22Rv1 (cell line): ENCODE measurements at regions not wholly inside any gene's neighbourhood (a gene's known extent, or its start where the extent isn't known, plus 50 kb on each side); places are given as distances from the start of the nearest gene placed in this dataset.

Experiments
- CTCF ChIP-seq: fragments of 450-650 bp; IDR thresholded peaks from 2 replicates; pipeline ENCODE4 v1.5.1; 2017; ENCODE audit warnings: mild to moderate bottlenecking
- ZFX ChIP-seq: fragments of 450-650 bp; IDR thresholded peaks from 2 replicates; pipeline ENCODE4 v1.6.1; 2017; ENCODE audit warnings: antibody characterized with exemption, borderline replicate concordance

GRCh38 chr10:8146650-8147049 is 92.2 kb downstream of the GATA3 start:
- TF ChIP-seq CTCF, result no peak
- no peak for TF ChIP-seq ZFX
